ENCODE measurements at regions not wholly inside any gene's neighbourhood (a gene's known extent, or its start where the extent isn't known, plus 50 kb on each side); places are given as distances from the start of the nearest gene placed in this dataset.

DNA sequence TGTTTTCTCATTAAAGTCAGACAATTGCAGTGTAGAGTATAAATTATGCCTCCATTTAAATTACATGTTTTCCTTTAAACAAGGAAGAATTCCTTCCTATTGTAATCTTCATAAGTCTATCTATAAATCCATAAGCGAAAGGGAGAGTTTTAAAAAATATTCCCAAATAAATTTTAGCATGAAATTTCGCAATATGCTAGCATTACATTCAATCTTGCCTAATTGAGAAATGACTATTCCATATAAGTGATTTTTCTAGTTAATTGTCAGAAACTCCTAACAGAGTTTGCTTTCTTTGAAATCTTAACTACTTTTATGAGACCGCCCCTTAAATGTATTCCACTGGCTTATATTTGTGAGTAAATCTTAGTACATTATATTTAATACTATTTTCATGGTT lies 133.1 kb upstream of the CRIM1 start:
- H4K20me1 ChIP-seq (ENCODE audit: insufficient read depth, low read length, poor library complexity, severe bottlenecking): no peaks in the 10 kb centered on the region
- no peaks in the 10 kb centered on the region for H3K9me2 ChIP-seq (replicated peaks; ENCODE audit: low read depth, low read length)
- H3K27me3 ChIP-seq (ENCODE audit: insufficient read depth, low read length, poor library complexity, severe bottlenecking): no peaks in the 10 kb centered on the region
- H3K4me2 ChIP-seq (ENCODE audit: low read depth, low read length, poor library complexity, severe bottlenecking): no peak overlapping the region
- no peaks in the 10 kb centered on the region for H3K79me2 ChIP-seq (ENCODE audit: insufficient read depth, low read length)
- H3K4me1 ChIP-seq (ENCODE audit: insufficient read depth, low read length, poor library complexity, severe bottlenecking): no peaks in the 10 kb centered on the region
- H3K36me3 ChIP-seq (ENCODE audit: insufficient read depth, low read length): no peaks in the 10 kb centered on the region
- no peaks in the 10 kb centered on the region for H3F3A ChIP-seq (ENCODE audit: low read depth)
- no peak overlapping the region for H3K4me3 ChIP-seq (ENCODE audit: low read length, poor library complexity, severe bottlenecking)
- H3K9me3 ChIP-seq (ENCODE audit: insufficient read depth, low read depth, low read length): no peaks in the 10 kb centered on the region; the same call in 1 of the 2 replicates
- no peak overlapping the region for H2AFZ ChIP-seq (ENCODE audit: low read length)
- H3K9ac ChIP-seq (ENCODE audit: low read depth, low read length, poor library complexity, severe bottlenecking): no peak overlapping the region
- TF ChIP-seq, protein P1, sequence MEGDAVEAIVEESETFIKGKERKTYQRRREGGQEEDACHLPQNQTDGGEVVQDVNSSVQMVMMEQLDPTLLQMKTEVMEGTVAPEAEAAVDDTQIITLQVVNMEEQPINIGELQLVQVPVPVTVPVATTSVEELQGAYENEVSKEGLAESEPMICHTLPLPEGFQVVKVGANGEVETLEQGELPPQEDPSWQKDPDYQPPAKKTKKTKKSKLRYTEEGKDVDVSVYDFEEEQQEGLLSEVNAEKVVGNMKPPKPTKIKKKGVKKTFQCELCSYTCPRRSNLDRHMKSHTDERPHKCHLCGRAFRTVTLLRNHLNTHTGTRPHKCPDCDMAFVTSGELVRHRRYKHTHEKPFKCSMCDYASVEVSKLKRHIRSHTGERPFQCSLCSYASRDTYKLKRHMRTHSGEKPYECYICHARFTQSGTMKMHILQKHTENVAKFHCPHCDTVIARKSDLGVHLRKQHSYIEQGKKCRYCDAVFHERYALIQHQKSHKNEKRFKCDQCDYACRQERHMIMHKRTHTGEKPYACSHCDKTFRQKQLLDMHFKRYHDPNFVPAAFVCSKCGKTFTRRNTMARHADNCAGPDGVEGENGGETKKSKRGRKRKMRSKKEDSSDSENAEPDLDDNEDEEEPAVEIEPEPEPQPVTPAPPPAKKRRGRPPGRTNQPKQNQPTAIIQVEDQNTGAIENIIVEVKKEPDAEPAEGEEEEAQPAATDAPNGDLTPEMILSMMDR (conservative IDR thresholded peaks at IDR 0.05; ENCODE audit: low read length): no peak
- no peak for TF ChIP-seq EZH2phosphoT487 (IDR thresholded peaks at IDR 0.05; ENCODE audit: borderline replicate concordance)

DNA sequence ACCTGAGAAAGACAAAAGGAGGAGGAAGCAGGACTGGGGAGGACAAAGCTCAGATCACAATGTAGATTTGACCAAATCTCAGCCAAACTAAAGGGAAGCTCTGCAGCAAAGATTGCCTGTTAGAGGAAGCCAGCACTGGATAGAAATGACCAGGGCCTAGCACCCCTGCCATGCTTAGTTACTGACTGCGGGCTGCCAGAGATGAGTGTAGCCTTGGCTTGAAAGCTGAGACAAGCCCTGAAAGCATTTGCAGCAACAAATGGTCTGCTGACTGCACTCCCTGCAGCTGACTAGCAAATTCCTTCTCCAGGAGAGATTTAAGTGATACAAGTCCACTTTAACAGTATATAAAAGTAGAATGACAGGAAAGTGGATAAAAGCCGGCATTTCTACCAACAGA lies 140.9 kb upstream of the CRIM1 start:
- no peak overlapping the region for H3K9ac ChIP-seq (ENCODE audit: low read depth, low read length, poor library complexity, severe bottlenecking)
- H3K9me3 ChIP-seq (ENCODE audit: insufficient read depth, low read depth, low read length): no peaks in the 10 kb centered on the region
- H3K4me3 ChIP-seq (ENCODE audit: low read length, poor library complexity, severe bottlenecking): no peak overlapping the region
- H3K27me3 ChIP-seq (ENCODE audit: insufficient read depth, low read length, poor library complexity, severe bottlenecking): no peaks in the 10 kb centered on the region
- H3K4me2 ChIP-seq (ENCODE audit: low read depth, low read length, poor library complexity, severe bottlenecking): no peak overlapping the region
- no peaks in the 10 kb centered on the region for H4K20me1 ChIP-seq (ENCODE audit: insufficient read depth, low read length, poor library complexity, severe bottlenecking)
- TF ChIP-seq, protein P1 (conservative IDR thresholded peaks at IDR 0.05; ENCODE audit: low read length): no peak
- TF ChIP-seq EZH2phosphoT487 (IDR thresholded peaks at IDR 0.05; ENCODE audit: borderline replicate concordance): no peak
- no peaks in the 10 kb centered on the region for H3K9me2 ChIP-seq (replicated peaks; ENCODE audit: low read depth, low read length)
- H3K36me3 ChIP-seq (ENCODE audit: insufficient read depth, low read length): no peaks in the 10 kb centered on the region
- no peaks in the 10 kb centered on the region for H3K4me1 ChIP-seq (ENCODE audit: insufficient read depth, low read length, poor library complexity, severe bottlenecking)
- H2AFZ ChIP-seq (ENCODE audit: low read length): no peak overlapping the region
- H3F3A ChIP-seq (ENCODE audit: low read depth): no peaks in the 10 kb centered on the region
- no peaks in the 10 kb centered on the region for H3K79me2 ChIP-seq (ENCODE audit: insufficient read depth, low read length)

DNA sequence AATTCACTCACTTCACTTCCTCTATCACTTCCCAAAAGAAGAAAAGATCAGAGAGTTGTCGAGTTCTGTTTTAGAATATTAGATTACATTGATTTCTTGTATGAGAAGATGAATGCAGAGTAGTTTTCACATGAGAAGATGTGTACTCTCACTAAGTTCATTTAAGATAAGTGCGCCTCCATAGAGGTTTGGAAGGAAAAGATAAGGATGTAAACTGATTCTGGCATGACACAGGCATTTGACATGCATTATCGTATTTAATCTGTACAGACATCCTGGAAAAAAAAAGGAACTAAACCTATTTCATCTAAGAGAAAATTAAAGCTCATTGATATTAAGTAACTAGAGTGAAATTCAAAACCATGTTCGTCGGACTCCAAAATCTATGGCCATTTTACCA lies 152.2 kb upstream of the CRIM1 start:
- H3K27me3 ChIP-seq (ENCODE audit: insufficient read depth, low read length, poor library complexity, severe bottlenecking): no peaks in the 10 kb centered on the region
- peaks cover 3% of the 10 kb centered on the region; the same call in 1 of the 2 replicates for H3K9me3 ChIP-seq (ENCODE audit: insufficient read depth, low read depth, low read length)
- no peak for TF ChIP-seq EZH2phosphoT487 (IDR thresholded peaks at IDR 0.05; ENCODE audit: borderline replicate concordance)
- TF ChIP-seq, protein P1 (conservative IDR thresholded peaks at IDR 0.05; ENCODE audit: low read length): no peak
- no peaks in the 10 kb centered on the region for H3K79me2 ChIP-seq (ENCODE audit: insufficient read depth, low read length)
- no peak overlapping the region for H3K9ac ChIP-seq (ENCODE audit: low read depth, low read length, poor library complexity, severe bottlenecking)
- H3K9me2 ChIP-seq (replicated peaks; ENCODE audit: low read depth, low read length): no peaks in the 10 kb centered on the region
- no peaks in the 10 kb centered on the region for H3K36me3 ChIP-seq (ENCODE audit: insufficient read depth, low read length)
- H2AFZ ChIP-seq (ENCODE audit: low read length): no peak overlapping the region
- H3K4me3 ChIP-seq (ENCODE audit: low read length, poor library complexity, severe bottlenecking): no peak overlapping the region
- no peak overlapping the region for H3K4me2 ChIP-seq (ENCODE audit: low read depth, low read length, poor library complexity, severe bottlenecking)
- no peaks in the 10 kb centered on the region for H3K4me1 ChIP-seq (ENCODE audit: insufficient read depth, low read length, poor library complexity, severe bottlenecking)
- no peaks in the 10 kb centered on the region for H3F3A ChIP-seq (ENCODE audit: low read depth)
- H4K20me1 ChIP-seq (ENCODE audit: insufficient read depth, low read length, poor library complexity, severe bottlenecking): no peaks in the 10 kb centered on the region
